Suppressor macrophage (primary cell): ENCODE measurements at regions not wholly inside any gene's neighbourhood (a gene's known extent, or its start where the extent isn't known, plus 50 kb on each side); places are given as distances from the start of the nearest gene placed in this dataset.
"Not testable (repeated sequence)": the region's sequence is repeated elsewhere in the genome, so short reads cannot be mapped to it uniquely, and the experiment has no call there.

Source experiments
- DNase-seq, 4 experiments: peaks; one replicate each; pipeline ENCODE4 v3.0.0-alpha.2; 2020 to 2022

- DNase-seq, result not testable (repeated sequence)
Measured at GRCh38 chr16:5221831-5222230, 124.2 kb upstream of the EEF2KMT start.

DNA sequence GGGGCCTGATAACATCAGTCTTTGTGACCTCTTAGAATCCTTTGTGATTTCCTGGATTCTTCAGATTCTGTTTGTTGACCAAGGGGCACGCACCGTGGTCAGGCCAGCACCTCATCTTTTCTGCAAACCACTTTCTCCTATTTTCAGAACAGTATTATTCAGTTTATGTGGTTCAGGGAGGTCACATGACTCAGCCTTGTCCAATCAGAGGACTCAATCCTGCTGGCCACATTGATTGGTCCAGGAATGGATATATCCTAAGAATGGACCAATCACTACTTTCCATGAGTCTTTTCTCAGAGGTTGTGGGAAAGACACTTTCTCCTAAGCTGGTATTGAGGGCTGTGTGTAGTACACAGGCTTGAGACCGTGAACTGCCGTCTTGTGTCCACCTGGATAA is 123.1 kb upstream of the EEF2KMT start:
- DNase-seq, result no peak

DNA sequence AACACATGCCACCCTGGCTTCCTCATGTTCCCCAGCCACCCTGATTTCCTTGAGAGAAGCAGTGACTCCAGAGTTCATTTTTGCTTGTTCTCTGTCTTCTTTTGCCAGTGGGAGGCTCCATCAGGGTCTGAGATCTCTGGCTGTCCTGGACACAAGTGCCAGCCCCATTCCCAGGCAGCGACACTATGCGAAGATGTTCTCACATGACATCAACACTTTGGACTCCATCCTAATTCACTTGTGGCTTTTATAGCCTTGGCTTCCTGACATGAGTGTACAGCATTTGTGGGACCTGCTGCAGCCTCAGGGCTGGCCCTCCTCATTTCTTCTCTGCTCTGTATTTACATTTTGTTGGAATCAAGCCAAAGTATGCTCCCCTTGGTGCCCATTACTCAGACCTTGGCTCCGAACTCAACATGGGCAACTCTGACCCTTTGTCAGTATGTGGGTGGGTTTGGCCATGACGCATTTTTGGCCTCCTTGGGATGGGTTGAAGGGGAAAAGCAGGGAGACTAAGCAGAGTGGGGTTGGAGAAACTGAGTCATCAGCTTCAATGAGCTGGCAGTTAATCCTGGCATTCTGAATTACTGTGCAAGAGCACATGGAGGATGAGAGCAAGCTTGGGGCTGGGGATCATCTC is 119.0 kb upstream of the EEF2KMT start:
- DNase-seq, result no peak

DNA sequence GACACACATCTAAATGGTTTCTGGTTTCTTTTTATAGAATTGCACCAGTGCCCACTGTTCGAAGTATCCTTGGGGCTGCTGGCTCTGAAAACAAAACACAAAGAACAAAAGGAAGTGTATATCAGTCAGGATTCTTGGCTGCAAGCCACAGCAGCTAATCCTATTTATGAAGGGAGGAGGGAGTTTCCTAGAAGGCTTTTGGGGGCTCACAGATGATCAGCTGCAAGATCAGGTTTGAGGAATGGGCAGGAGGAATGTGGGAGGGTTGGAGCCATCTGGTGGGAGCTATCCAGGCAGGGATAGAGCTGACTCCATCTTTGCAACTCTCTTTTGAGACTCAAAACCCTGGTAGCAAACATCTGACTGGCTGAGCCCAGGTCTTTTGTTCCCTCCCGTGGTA is 118.3 kb upstream of the EEF2KMT start:
- DNase-seq, result no peak

GRCh38 chr16:5214466-5214865 is 116.9 kb upstream of the EEF2KMT start:
- DNase-seq, result no peak

DNA sequence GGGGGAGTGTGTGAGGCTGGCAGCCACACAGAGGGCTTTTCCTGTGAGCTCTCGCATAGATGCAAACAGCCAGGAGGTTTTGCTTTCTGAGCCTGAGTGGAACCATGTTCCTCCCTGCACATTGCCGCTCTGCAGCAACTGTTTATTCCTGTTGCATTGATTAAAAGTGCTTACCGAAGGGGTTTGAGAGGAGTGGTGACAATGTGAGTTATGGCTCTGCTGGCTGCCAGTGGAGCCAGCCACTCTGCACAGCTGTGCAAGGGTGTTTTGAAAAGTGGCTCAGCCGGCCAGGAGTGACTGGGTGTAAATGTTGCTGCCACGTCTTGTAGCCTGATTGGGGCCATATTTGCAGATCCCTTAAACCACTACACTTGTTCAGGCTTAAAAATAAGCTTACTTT is 114.9 kb upstream of the EEF2KMT start:
- not testable (repeated sequence) for DNase-seq

- peak; percentile 11 to 41 (median 24) for DNase-seq
Measured at GRCh38 chr16:5207862-5208498, 110.4 kb upstream of the EEF2KMT start.

DNA sequence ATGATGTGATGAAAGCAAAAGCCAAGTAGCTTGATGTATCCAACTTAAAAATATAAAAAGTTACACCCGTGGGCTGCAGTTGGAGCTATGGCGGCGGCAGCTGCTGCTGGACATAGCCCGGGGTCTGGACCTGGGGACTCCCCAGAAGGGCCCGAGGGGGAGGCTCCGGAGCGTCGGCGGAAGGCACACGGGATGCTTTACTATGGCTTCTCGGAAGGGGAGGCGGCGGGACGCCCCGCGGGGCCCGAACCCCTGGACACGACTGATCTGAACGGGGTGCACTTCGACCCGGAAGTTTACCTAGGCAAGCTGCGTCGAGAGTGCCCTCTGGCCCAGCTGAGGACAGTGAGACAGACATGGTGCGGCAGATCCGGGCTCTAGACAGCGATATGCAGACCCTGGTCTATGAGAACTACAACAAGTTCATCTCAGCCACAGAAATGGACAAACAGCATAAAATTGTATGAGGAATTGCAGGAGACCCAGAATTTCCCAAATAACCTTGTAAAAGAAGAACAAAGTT is 109.5 kb upstream of the EEF2KMT start:
- no peak for DNase-seq

DNA sequence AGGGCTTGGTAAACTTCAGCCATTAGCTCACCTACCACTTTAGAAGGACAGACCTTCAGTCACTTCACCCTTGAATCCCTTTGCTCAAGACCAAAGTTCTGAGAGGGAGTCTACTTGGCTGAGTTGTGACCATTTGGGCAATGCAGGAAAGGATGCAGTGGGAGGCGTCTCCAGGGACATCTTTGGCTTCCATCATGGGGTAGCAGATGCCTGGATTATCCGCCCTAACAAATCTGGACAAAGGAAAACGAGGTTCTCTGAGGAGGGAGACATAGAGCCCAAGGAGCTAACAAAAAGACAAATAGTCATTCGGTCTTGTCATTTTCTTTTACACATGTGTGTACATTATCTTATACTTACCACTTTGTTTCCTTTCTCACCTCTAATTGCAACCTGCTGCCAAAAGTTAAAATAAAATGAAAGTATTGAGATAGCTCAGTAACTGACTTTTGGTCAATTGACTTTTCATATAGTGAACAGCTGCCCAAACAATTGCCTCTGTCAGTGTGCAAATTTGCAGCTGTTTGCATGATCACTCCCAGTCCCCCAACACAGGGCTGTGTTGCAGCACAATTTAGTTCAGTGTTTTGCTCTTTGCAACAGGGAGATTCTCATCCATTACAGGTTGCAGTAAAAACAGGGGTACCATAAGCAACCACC is 108.9 kb upstream of the EEF2KMT start:
- no peak for DNase-seq

- DNase-seq, result no peak
Measured at GRCh38 chr16:5205361-5206040, 107.9 kb upstream of the EEF2KMT start.

DNA sequence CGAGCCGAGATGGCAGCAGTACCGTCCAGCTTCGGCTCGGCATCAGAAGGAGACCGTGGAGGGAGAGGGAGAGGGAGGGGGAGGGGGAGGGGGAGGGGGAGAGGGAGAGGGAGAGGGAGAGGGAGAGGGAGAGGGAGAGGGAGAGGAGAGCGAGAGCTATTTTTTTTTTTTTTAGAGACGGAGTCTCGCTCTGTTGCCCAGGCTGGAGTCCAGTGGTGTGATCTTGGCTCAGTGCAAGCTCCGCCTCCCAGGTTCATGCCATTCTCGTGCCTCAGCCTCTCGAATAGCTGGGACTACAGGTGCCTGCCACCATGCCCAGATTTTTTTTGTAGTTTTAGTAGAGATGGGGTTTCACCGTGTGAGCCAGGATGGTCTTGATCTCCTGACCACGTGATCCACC is 106.1 kb upstream of the EEF2KMT start:
- not testable (repeated sequence) for DNase-seq

DNA sequence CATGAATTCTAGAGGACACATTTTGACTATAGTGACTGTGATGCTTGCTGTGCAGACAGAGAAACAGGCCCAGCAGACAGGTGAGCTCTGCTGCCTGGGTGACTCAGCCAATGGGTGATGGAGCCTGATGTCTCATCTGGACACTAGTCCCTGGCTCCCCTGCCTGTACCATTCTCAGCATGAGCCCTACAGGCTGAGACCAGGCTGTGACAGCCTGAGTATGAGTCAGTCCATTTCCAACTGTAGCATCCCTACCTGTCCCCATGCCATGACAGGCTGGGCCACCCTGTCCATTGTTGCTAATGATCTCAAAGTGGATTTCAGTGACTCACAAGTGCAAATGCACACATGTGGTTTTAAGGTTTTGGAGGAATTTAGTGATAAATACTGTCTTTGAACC is 102.5 kb upstream of the EEF2KMT start:
- DNase-seq, result no peak

GRCh38 chr16:5196204-5196603 is 98.6 kb upstream of the EEF2KMT start:
- DNase-seq, result no peak

GRCh38 chr16:5193861-5194260 is 96.3 kb upstream of the EEF2KMT start:
- DNase-seq, result no peak

GRCh38 chr16:5188989-5189352 is 91.4 kb upstream of the EEF2KMT start:
- DNase-seq, result no peak

DNA sequence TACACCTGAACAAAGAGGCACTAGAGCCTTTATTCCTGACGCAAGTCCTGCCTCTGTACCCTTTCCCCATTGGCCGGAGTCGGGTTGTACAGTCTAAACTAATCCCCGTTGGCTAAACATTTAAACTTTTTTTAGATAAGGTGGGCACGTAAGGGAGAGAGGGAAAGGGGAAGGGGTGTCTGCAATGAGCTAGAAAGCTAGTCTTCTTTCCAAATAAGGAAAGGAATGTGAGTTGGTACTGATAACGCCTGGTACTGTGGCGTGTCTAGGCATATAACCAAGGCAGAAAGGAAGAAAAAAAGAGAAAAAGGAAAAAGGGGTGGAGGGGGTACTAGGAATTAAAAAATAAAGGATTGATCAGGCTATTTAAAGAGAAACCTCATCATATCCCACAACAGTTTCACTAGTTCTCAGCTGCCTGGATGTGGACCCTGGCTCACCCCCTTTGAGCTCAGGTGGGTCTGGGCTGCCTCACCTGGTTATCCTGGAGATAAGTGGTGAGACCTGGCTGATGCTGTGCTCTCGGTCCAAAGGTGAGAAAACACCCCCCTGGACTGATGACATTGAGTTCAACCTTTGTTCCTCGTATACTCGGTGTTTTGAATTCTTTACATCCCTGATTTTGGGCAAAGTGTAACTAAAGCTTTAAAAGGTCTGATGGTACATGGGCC is 90.9 kb upstream of the EEF2KMT start:
- no peak for DNase-seq

- no peak for DNase-seq
Measured at GRCh38 chr16:5187402-5187952, 89.9 kb upstream of the EEF2KMT start.

DNA sequence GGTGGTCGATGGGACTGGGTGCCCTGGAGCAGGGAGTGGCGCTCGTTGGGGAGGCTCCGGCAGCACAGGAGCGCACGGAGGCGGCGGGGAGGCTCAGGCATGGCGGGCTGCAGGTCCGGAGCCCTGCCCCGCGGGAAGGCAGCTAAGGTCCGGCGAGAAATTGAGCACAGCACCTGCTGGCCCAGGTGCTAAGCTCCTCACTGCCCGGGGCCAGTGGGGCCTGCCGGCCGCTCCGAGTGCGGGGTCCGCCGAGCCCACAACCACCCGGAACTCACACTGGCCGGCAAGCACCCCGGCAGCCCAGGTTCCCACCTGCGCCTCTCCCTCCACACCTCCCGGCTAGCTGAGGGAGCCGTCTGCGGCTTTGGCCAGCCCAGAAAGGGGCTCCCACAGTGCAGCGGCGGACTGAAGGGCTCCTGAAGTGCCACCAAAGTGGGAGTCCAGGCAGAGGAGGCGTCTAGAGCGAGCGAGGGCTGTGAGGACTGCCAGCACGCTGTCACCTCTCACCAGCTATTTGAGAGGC is 88.8 kb upstream of the EEF2KMT start:
- no peak for DNase-seq

DNA sequence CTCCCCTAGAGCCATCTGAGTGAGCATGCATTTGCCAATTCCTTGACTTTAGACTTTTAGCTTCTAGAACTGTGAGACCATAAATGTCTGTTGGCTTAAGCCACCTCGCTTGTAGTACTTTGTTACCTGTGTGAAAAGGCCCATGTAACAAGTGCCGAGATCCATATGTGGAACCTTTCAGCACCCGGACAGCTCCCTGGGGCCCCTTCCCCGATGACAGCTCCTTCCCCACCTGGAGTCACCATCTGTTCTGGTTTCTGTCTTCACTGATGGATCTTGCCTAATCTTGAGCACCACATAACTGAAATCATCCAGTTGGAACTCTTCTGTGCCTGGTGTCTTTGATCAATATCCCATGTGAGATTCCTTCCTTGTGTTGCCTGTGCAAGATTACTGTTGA is 78.9 kb upstream of the EEF2KMT start:
- DNase-seq, result no peak

- DNase-seq, result no peak
Measured at GRCh38 chr16:5175266-5175665, 77.7 kb upstream of the EEF2KMT start.

DNA sequence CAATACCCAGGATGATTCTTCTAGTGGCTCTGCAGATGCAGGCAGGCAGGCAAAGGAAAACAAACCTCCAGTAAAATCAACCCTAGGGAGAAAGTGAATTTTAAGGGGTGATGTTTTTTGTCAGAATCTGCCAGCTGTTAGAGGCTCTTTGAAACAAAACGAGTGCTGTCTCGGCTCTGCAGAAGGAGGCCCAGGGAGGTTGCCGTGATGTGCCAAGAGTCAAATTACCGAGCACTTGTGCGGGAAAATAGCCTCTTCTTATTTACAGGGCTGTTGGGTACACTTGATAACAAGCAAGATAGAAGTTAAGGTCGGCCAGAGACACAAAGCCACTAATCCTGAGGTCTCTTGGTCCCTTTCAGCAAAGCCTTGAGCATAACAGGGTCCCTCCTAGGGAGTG is 68.9 kb upstream of the EEF2KMT start:
- DNase-seq, result no peak

DNA sequence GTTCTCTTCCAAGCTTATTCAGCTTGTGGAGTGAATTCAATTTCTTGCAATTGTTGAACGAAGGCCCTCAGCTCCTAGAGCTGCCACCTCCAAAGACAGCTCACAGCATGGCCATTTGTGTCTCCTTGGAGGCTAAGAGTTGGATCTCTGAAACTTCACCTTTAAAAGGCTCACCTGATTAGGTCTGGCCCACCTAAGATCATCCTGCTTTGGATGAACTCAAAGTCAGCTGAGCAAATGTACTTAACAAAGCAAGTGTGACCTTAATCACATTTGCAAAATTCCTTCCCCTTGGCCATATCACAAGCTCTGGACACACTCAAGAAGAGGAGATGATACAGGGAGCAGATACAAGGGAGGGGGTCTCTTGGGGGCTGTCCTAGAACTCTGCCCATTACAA is 67.8 kb upstream of the EEF2KMT start:
- DNase-seq, result not testable (repeated sequence)
